ENCODE measurements at regions not wholly inside any gene's neighbourhood (a gene's known extent, or its start where the extent isn't known, plus 50 kb on each side); places are given as distances from the start of the nearest gene placed in this dataset.

DNA sequence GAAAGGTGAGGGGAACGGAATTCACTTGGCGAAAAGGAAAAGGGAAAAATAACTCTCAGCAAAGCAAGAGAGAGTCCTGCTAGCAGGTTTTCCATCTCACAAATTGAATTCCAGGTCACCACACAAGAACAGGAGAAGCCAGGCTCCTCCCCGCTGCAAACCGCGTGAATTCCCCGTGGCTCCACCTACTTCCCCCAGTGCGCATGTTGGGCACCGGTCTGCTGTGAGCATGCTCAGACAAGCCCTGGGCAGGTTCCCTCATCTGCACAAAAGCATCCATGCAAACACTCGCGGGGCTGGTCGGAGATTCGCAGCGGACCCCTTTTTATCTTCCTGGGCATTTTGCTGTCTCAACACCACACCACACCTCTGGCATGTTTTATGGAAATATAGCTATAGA lies 58.5 kb upstream of the S1PR3 start:
- no peak for DNase-seq

DNA sequence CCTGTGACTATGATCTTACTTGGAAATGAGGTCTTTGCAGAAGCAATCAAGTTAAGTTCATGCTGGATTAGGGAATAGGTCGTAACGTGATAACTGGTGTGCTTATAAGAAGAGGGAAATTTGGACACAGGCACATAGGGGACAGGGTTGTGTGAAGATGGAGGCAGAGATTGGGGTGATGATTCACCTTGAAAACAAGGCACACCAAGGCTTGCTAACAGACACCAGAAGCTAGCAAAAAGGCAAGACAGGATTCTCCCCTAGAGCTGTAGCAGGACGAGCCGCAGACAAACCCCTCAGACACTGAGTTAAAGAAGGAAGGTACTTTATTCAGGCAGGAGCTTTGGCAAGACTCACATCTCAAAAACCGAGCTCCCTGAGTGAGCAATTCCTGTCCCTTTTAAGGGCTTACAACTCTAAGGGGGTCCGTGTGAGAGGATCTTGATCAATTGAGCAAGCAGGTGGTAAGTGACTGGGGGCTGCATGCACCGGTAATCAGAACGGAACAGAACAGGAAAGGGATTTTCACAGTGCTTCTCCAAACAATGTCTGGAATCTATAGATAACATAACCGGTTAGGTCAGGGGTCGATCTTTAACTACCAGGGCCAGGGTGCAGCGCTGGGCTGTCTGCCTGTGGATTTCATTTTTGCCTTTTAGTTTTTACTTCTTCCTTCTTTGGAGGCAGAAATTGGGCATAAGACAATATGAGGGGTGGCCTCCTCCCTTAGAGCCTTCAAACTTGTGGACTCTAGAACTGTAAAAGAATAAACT lies 57.5 kb upstream of the S1PR3 start:
- DNase-seq: no peak

DNA sequence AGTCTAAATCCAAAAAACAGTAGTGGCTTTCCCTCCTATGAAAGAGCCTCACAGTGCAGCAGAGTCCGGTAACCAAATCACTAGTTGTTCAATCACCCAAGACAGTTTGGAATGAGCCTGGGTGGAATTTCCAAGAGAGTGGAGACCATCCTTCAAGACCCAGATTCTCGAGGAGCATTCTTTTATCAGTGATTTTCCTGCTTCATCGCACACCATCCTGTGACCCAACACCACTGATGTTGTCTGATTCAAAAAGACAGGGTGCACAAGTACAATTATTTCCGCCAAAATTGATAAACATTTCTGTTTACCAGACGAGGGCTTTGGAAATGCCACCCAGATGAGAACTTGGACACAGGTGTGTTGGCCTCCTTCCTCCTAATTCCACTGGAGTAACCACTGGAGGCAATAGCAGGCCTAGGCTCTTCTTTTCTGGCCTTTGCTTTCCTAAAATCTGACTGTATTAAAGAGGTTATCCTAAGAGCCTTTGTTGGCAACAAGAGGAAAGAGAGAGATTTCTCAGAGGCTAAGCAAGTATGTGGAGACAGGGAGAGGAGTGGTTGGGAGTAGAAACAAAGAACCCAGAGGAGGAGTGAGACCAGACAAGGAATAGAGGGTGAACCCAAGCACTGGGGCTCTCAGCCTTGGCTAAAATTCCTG lies 56.3 kb upstream of the S1PR3 start:
- no peak for DNase-seq

DNA sequence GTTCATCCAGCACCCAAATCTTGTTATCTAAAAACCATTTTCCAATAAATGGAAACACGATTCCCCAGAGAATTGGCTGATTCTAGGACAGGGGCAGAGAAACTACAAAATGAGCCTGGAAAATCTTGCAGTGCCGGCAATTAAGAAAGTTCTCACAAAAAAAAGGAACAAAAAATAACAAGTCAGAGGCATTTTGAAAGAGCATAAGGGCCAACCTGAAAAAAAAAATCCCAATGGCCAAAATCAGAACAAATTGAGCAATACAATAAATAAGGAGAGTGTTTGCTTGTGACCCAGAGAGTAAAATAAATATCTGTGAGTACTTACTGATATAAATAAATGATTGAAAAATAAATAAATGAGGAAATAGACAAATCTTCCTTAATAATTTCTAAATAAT lies 55.1 kb upstream of the S1PR3 start:
- DNase-seq: no peak

DNA sequence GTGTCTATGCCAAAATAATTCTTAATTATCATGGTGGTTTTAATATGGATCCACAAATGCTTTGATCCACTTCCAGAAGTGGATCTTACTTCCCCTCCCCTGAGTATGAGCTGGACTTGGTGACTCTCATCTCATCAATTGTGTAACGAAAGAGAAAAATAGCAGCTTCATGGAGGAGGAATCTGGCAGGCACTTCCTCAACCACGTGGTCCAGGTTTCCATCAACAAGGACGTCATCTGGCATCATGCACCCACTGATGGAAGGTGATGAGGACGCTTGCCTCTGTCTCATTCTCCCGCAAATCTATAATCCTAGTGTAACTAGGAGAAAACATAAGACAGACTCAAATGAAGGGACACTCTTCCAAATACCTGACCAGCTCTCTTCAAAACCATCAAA lies 54.6 kb upstream of the S1PR3 start:
- no peak for DNase-seq

DNA sequence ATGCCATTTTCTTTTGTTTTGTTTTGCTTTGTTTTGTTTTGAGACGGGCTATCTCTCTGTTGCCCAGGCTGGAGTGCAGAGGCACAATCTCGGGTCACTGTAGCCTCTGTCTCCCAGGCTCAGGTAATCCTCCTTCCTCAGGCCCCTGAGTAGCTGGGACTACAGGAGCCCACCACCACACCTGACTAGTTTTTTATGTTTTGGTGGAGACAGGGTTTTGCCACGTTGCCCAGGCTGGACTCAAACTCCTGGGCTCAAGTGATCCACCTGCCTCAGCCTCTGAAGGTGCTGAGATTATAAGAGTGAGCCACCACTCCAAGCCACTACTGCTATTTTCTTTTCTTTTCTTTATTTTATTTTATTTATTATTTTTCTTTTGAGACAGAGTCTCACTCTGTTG lies 54.0 kb upstream of the S1PR3 start:
- no peak for DNase-seq

DNA sequence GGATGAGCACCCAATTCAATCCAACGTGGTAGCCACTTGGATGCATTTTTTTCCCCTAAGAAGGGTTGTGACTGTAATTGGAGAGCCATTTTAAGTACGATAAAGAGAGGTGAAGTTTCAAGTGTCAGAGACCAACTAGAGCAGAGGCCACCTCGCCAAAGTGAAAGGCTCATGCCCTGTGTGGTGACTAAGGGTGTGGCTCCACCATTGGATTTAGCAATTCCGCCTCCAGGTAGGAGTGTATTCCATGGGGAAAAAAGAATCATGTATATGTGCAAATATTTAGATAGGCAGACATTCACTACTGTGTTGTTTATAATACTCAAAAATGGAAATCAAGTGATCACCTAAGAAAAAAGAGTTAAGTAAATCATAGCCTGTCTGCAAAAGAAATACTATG lies 53.1 kb upstream of the S1PR3 start:
- no peak for DNase-seq

Data from fibroblast of upper back skin (primary cell).